SKM-1 (cell line): ENCODE measurements at regions not wholly inside any gene's neighbourhood (a gene's known extent, or its start where the extent isn't known, plus 50 kb on each side); places are given as distances from the start of the nearest gene placed in this dataset.
"Not testable (repeated sequence)": the region's sequence is repeated elsewhere in the genome, so short reads cannot be mapped to it uniquely, and the experiment has no call there.

ENCODE experiments used
- DNase-seq: peaks from one replicate; lab custom pipeline; 2025; ENCODE audit not compliant: unreplicated experiment; lab: John Stamatoyannopoulos, UW

- no peak for DNase-seq
Observed at GRCh38 chr21:22258821-22259220, 1260.6 kb downstream of the NCAM2 start.

- no peak for DNase-seq
Observed at GRCh38 chr21:22260274-22260673, 1262.1 kb downstream of the NCAM2 start.

GRCh38 chr21:22263890-22264289 lies 1265.7 kb downstream of the NCAM2 start:
- DNase-seq, result no peak

DNA sequence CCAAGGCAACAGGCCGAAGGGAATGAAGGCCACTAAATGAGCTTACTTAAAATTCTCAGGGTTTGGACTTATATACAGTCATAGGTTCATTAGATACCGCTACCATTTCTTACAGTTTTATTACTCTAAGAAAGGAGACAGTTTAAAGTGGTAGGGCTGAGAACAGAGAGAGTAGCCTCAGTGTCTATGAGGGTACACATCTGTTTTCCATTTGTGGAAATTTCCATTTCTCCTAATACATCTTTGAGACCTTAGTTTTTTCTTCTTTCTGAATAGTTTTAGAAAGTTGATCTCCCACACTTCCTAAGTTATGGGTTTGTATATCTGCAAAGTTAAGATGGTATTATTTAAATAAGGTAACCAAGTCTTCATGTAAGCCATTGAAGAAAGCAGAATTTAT lies 1279.1 kb downstream of the NCAM2 start:
- DNase-seq, result no peak

GRCh38 chr21:22278366-22278765 lies 1280.2 kb downstream of the NCAM2 start:
- DNase-seq, result no peak

DNA sequence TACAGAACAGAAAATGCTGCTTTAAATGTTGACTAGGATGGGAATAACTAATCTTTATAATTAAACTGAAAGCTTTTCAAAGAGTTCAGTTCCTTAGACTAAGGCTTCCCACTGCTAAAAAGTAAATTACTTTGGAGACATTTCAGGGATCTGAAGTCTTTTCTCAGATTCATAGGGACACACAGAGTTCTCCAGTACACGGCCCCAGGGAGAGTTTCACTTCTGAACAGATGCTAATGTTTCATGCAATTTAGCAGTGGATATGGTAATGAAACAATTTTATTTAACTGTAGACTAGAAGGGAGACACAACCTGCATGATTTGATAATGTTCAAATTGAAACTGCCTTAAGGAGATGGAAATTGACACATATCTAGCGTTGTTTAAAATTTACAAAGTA lies 1282.6 kb downstream of the NCAM2 start:
- no peak for DNase-seq

GRCh38 chr21:22288885-22289499 lies 1290.8 kb downstream of the NCAM2 start:
- no peak for DNase-seq

GRCh38 chr21:22292144-22292543 lies 1293.9 kb downstream of the NCAM2 start:
- DNase-seq, result no peak

GRCh38 chr21:22297575-22297974 lies 1299.4 kb downstream of the NCAM2 start:
- no peak for DNase-seq

GRCh38 chr21:22311741-22312462 lies 1313.7 kb downstream of the NCAM2 start:
- DNase-seq, result no peak

DNA sequence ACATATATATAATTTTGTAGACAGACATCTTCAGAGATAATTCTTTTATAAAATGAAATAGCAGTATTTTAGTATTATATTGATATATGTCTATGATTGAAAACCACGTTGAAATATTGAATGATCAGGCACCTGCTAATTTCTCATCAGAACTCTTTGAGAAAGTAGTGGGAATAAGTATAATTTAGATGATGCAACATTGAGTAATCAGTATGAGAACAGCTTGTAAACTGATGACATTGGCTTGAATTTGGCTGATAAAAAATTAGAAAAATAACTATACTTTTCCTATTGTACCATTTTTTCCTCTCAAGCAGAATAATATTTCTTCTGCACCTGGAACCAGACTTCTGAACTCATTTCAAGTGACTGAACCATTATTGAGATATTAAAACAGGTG lies 1316.8 kb downstream of the NCAM2 start:
- DNase-seq, result no peak

- no peak for DNase-seq
Observed at GRCh38 chr21:22319435-22319834, 1321.2 kb downstream of the NCAM2 start.

DNA sequence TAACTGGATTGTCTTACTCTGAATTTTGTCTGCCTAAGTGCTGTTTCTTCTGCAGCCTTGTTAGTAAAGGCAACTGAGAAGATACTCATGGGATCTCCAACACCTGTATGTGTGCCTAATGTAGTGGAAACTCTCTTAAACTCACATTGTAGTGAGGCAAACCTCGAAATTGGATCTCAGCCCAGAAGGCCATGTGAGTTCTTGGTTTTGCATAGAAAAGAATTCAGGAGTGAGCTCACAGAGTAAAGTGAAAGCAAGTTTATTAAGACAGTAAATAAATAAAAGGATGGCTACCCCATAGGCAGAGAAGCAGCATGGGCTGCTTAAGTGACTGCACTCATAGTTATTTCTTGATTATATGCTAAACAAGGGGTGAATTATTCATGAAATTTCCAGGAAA lies 1344.7 kb downstream of the NCAM2 start:
- DNase-seq, result no peak

DNA sequence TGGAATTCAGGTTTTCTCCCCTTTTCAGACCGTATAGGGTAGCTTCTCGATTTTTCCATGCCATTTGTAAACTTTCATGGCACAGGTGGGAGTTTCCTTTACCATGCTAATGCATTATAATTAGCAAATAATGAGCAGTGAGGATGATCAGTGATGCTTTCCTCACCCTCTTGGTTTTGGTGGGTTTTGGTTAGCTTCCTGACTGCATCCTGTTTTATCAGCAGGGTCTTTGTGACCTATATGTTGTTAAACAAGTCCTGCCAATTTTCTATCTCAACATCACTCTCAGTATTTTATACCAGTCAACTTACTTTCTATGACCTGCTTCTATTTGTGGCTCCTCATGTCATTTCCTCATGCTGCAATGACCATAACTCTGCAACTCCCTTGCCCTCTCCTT lies 1345.1 kb downstream of the NCAM2 start:
- no peak for DNase-seq

GRCh38 chr21:22343721-22344120 lies 1345.5 kb downstream of the NCAM2 start:
- no peak for DNase-seq

DNA sequence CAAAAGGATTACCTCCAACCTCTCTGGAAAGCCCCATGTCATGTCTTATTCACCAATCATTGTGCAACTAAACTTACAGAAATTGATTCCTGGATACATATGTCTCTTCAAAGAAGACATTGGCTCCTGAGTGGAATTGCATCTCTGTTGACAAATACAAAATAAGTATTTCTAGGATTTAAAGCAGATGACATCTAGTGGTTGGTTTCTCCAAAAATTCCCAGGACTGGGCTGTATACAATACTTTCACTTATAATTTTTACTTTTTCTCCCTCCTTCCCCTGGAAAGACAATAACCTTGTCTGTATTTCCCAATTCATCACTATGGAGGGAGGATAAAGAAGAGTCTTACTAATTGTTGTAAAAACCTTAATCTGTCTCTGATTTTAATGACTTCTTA lies 1347.4 kb downstream of the NCAM2 start:
- no peak for DNase-seq

- DNase-seq, result no peak
Observed at GRCh38 chr21:22346576-22346975, 1348.4 kb downstream of the NCAM2 start.

DNA sequence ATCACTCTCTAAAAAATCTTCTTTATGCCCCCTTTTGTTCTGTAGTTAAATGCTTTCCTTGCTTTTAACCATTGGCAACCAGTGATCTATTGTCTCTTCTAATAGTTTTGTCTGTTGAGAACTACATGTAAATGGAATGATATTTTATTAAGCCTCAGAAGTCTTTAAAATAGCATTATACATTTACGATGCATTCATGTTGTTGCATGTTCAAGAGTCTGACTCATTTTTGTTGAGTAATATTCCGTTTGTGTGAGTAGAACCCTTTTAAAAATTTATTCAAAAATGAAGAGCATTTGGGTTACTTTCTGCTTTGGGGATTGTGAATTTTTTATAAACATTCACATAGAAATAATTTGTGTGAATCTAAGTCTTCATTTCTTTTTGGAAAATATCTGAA lies 1352.9 kb downstream of the NCAM2 start:
- DNase-seq, result no peak

- no peak for DNase-seq
Observed at GRCh38 chr21:22352088-22352487, 1353.9 kb downstream of the NCAM2 start.

GRCh38 chr21:22355949-22356348 lies 1357.7 kb downstream of the NCAM2 start:
- DNase-seq, result no peak

GRCh38 chr21:22356663-22357062 lies 1358.5 kb downstream of the NCAM2 start:
- no peak for DNase-seq

- not testable (repeated sequence) for DNase-seq
Observed at GRCh38 chr21:22359599-22359998, 1361.4 kb downstream of the NCAM2 start.

DNA sequence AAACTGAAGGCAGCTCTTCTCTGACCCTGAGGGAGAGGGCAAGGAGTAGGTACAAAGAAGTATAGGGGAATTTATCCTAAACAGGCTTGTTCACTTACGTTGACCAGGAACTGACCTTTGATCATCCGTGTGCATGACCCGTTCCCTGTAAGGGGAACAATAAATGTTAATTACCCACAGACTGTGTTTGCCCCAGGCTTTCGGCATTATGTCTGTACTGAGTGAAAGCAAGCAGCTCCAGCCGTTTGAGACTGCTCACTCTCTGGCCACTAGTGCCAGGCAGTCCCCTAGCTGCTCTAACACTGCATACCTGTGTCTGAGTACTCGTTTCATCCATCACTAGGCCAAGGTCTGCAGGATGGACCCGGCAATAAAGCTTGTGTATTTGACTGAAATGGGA lies 1365.3 kb downstream of the NCAM2 start:
- no peak for DNase-seq
